Gastroesophageal sphincter (tissue), 4 donors: ENCODE measurements at regions not wholly inside any gene's neighbourhood (a gene's known extent, or its start where the extent isn't known, plus 50 kb on each side); places are given as distances from the start of the nearest gene placed in this dataset.

Experiments
- ATAC-seq: fragments of 150-250 bp; one replicate; pipeline ENCODE4 v1.9.1; 2016; ENCODE audit warnings: mild to moderate bottlenecking, moderate library complexity
- H3K27ac ChIP-seq, 4 donors: fragments of 200-600 bp; sonication (generic) in 3 of 4; 1 replicate in 3 of 4; 2 replicates in 1 of 4; pipeline ENCODE4 v1.5.1; 2016 to 2019
- H3K27me3 ChIP-seq: fragments of 200-600 bp; sonication (generic); one replicate; pipeline ENCODE4 v1.5.1; 2019
- H3K36me3 ChIP-seq, 2 donors: fragments of 200-600 bp; sonication (generic); one replicate each; pipeline ENCODE4 v1.5.1; 2019; ENCODE audit warnings: control low read depth in 1 of 2
- H3K4me1 ChIP-seq, 3 donors: fragments of 200-600 bp; sonication (generic); 1 replicate in 2 of 3; 2 replicates in 1 of 3; pipeline ENCODE4 v1.5.1; 2016 to 2019; ENCODE audit warnings: control low read depth in 2 of 3
- H3K4me3 ChIP-seq, 2 donors: fragments of 200-600 bp; sonication (generic); one replicate each; pipeline ENCODE4 v1.5.1; 2019; ENCODE audit warnings: mild to moderate bottlenecking in 1 of 2, moderate library complexity in 1 of 2
- H3K9me3 ChIP-seq, 3 donors: fragments of 200-600 bp; sonication (generic); one replicate each; pipeline ENCODE4 v1.5.1; 2017 to 2019; ENCODE audit warnings: control low read depth in 2 of 3
- CTCF ChIP-seq, 4 experiments: fragments of 200-600 bp in 2 of 4; fragments of 450-650 bp in 2 of 4; sonication (generic) in 1 of 4; IDR thresholded peaks; one replicate each; pipeline ENCODE4 v1.5.1; 2017 to 2019; ENCODE audit warnings: antibody characterized with exemption in 4 of 4, mild to moderate bottlenecking in 2 of 4, moderate library complexity in 2 of 4
- EP300 ChIP-seq: sonication (generic); formaldehyde crosslinking; IDR thresholded peaks from one replicate; pipeline ENCODE4 v1.6.1; 2017; ENCODE audit warnings: antibody characterized with exemption, mild to moderate bottlenecking
- POLR2A ChIP-seq, 2 donors: fragments of 450-650 bp; IDR thresholded peaks; one replicate each; pipeline ENCODE4 v1.6.1; 2017; ENCODE audit warnings: antibody characterized with exemption in 2 of 2, mild to moderate bottlenecking in 2 of 2, moderate library complexity in 1 of 2
- POLR2AphosphoS5 ChIP-seq: sonication (generic); formaldehyde crosslinking; IDR thresholded peaks from one replicate; pipeline ENCODE4 v1.6.1; 2017; ENCODE audit warnings: antibody characterized with exemption
- WGBS, 2 donors: methylation state at CpG; one replicate each; pipeline ENCODE4 v1.1.5; 2018; ENCODE audit warnings: low coverage in 1 of 2; 5-methylcytosine and 5-hydroxymethylcytosine counted together

GRCh38 chr5:167574464-167574863, 717.0 kb upstream of the WWC1 start:
- Histone ChIP-seq H3K27ac (no peak overlapping the region), H3K36me3 (no peaks in the 10 kb centered on the region), H3K4me3 (no peak overlapping the region), H3K4me1 (peaks cover 0 to 16% (median 0%) of the 10 kb centered on the region in 3 donors), H3K27me3 (peaks cover 85% of the 10 kb centered on the region), H3K9me3 (no peaks in the 10 kb centered on the region)
- 31 to 43% methylated on average over 7 of the region's 7 CpGs for WGBS, 2 donors
- no peak for ATAC-seq
- TF ChIP-seq EP300 = no peak

DNA sequence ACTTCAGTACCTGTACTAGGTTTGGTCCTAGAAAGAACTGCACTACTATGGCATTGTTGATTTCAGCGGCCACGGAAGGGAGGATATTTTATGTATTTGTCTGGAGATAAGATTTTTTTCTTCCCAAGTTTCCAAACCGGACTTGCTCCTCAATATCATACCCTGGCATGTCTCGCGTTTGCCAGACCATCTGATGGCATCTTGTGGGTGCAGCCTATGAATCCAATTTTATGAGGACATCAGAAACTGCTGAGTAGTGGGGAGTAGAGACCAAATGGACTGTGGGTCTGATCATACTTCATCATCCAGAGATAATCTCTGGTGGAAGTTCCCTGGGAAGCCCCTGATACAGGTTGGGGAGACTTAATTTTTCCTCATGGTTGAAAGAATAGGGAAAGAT, 716.1 kb upstream of the WWC1 start:
- Histone ChIP-seq H3K27me3 (peaks cover 76% of the 10 kb centered on the region), H3K27ac (no peak overlapping the region), H3K4me3 (no peak overlapping the region), H3K4me1 (peaks cover 0 to 16% (median 0%) of the 10 kb centered on the region in 3 donors), H3K36me3 (no peaks in the 10 kb centered on the region), H3K9me3 (no peaks in the 10 kb centered on the region)
- TF ChIP-seq POLR2A (IDR thresholded peaks at IDR 0.05) (no peak), EP300 (no peak), POLR2AphosphoS5 (no peak), CTCF (IDR thresholded peaks at IDR 0.05) (no peak)
- WGBS, 2 donors = 85 to 88% methylated on average over 4 to 5 of the region's 5 CpGs
- ATAC-seq = no peak

GRCh38 chr5:167576126-167576525, 715.3 kb upstream of the WWC1 start:
- no peaks in the 10 kb centered on the region for H3K9me3 ChIP-seq
- no peak for ATAC-seq
- peaks cover 0 to 16% (median 0%) of the 10 kb centered on the region in 3 donors for H3K4me1 ChIP-seq
- H3K4me3 ChIP-seq = no peak overlapping the region
- H3K27me3 ChIP-seq = peaks cover 68% of the 10 kb centered on the region
- no peaks in the 10 kb centered on the region for H3K36me3 ChIP-seq
- WGBS, 2 donors = 86 to 87% methylated on average over 2 of the region's 2 CpGs
- no peak overlapping the region for H3K27ac ChIP-seq
- no peak for TF ChIP-seq POLR2A (IDR thresholded peaks at IDR 0.05)
- TF ChIP-seq EP300 = no peak
- no peak for TF ChIP-seq POLR2AphosphoS5
- no peak for TF ChIP-seq CTCF (IDR thresholded peaks at IDR 0.05)

- no peak overlapping the region for H3K27ac ChIP-seq
- no peak for ATAC-seq
- peaks cover 60% of the 10 kb centered on the region for H3K27me3 ChIP-seq
- WGBS, 2 donors = 29 to 56% methylated on average over 4 of the region's 4 CpGs
- no peak overlapping the region for H3K4me3 ChIP-seq
- no peaks in the 10 kb centered on the region for H3K36me3 ChIP-seq
- no peaks in the 10 kb centered on the region for H3K9me3 ChIP-seq
- H3K4me1 ChIP-seq = peaks cover 0 to 16% (median 0%) of the 10 kb centered on the region in 3 donors
- TF ChIP-seq POLR2A (IDR thresholded peaks at IDR 0.05) = no peak
- no peak for TF ChIP-seq CTCF (IDR thresholded peaks at IDR 0.05)
- TF ChIP-seq EP300 = no peak
- no peak for TF ChIP-seq POLR2AphosphoS5
These were observed 714.5 kb upstream of the WWC1 start for GRCh38 chr5:167576897-167577296.

DNA sequence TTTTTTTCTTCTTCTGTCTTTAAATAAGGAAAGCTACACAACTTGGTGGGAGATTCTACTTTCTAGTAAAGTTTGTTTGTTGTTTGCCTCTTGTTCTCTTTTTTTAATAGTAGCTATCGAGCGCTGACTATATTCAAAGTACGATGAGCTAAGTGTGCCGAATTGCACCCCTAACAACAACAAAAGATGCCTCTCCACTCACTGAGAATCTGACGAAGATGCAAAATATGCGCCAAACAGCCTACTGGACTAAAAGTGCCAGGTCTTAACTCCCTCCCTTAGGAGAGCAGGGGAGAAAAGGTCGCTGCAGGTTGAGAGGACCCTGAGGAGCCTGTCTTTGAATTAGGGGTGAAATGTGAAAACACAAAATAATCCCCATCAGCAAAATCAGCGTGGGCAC, 713.8 kb upstream of the WWC1 start:
- no peaks in the 10 kb centered on the region for H3K9me3 ChIP-seq
- H3K4me1 ChIP-seq = peaks cover 0 to 16% (median 0%) of the 10 kb centered on the region in 3 donors
- 87 to 90% methylated on average over 2 to 7 of the region's 8 CpGs for WGBS, 2 donors
- no peak overlapping the region for H3K4me3 ChIP-seq
- no peak for ATAC-seq
- no peaks in the 10 kb centered on the region for H3K36me3 ChIP-seq
- peaks cover 53% of the 10 kb centered on the region for H3K27me3 ChIP-seq
- TF ChIP-seq POLR2AphosphoS5 (no peak), EP300 (no peak), CTCF (IDR thresholded peaks at IDR 0.05) (no peak), POLR2A (IDR thresholded peaks at IDR 0.05) (no peak)
- no peak overlapping the region for H3K27ac ChIP-seq
